Adipose tissue (tissue), 3 donors: ENCODE measurements at regions not wholly inside any gene's neighbourhood (a gene's known extent, or its start where the extent isn't known, plus 50 kb on each side); places are given as distances from the start of the nearest gene placed in this dataset.
"Not testable (repeated sequence)": the region's sequence is repeated elsewhere in the genome, so short reads cannot be mapped to it uniquely, and the experiment has no call there.

Source experiments
- H3K27ac ChIP-seq: one replicate; pipeline ENCODE4 v1.5.1; 2013; ENCODE audit warnings: low read depth, low read length
- WGBS, 3 donors: extraction: QIAGEN DNeasy Blood & Tissue Kit; methylation state at CpG; one replicate each; pipeline ENCODE4 v1.1.7; 2013; 5-methylcytosine and 5-hydroxymethylcytosine counted together
- donor health status: healthy with polysubstance abuse.
- donor health status: Bipolar disorder and iron deficiency.
- donor health status: healthy.

DNA sequence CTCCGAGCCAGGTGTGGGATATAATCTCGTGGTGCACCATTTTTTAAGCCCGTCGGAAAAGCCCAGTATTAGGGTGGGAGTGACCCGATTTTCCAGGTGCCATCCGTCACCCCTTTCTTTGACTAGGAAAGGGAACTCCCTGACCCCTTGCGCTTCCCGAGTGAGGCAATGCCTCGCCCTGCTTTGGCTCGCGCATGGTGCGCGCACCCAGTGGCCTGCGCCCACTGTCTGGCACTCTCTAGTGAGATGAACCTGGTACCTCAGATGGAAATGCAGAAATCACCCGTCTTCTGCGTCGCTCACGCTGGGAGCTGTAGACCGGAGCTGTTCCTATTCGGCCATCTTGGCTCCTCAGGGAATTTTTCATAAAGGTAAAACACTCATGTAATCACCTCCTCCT lies 63.9 kb downstream of the RWDD3 start:
- 92 to 94% (median 92%) methylated on average over 20 of the region's 20 CpGs for WGBS, 3 donors
- H3K27ac ChIP-seq: not testable (repeated sequence)

DNA sequence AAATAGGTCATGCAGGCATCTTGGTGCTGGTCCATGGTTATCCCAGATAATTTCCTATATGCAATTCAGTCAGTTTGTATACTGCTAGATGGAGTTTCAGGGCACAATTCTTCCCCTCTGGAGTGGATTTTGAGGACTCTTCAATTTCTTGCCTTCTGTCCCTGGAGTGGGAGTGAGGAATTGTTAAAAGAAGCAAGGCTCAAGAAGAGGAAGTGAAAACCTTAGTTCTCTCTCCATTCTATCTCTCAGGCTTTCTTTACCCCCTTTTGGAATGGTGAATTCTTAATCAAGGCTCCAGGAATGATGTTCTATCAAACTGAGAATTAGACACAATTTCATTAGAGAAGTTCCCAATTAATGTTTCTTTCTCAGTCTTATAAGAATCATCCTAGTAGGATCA lies 67.1 kb downstream of the RWDD3 start:
- H3K27ac ChIP-seq: no peak overlapping the region

DNA sequence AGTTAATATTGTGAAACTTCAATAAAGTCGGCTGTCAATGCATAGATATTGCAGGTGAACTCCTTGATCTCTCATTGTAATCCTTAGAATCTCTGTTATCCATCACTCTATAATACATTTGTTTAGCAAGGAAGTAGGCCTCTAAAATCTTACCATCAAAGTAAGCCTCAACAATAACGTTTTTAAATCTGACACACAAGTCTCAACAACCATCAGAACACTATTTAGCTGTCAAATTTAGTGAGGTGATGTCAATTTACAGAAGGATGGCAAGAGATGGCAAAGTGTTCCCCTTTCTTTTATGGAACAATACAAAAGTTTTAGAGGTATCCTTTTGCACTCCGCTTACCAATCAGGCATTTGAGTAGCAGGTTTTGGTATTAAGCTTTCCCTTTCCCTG lies 67.6 kb downstream of the RWDD3 start:
- H3K27ac ChIP-seq: no peak overlapping the region
- 73 to 79% (median 76%) methylated on average over 3 of the region's 3 CpGs for WGBS, 3 donors

DNA sequence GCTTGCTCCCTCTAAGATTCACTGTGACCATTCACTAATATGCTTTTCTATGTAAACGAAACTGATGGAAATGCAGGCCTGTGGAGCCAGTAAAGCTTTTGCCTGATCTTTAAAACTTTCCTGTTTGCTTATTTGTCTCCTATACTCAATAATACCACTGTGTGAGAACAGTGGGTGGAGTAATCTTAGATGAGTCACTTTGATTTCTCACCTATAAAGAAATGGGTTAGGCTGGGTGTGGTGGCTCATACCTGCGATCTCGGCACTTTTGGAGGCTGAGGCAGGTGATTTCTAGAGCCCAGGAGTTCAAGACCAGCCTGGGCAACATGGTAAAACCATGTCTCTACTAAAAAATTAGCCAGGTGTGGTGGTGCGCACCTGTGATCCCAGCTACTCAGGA lies 70.8 kb downstream of the RWDD3 start:
- 88 to 89% (median 89%) methylated on average over 4 of the region's 4 CpGs for WGBS, 3 donors
- no peak overlapping the region for H3K27ac ChIP-seq

DNA sequence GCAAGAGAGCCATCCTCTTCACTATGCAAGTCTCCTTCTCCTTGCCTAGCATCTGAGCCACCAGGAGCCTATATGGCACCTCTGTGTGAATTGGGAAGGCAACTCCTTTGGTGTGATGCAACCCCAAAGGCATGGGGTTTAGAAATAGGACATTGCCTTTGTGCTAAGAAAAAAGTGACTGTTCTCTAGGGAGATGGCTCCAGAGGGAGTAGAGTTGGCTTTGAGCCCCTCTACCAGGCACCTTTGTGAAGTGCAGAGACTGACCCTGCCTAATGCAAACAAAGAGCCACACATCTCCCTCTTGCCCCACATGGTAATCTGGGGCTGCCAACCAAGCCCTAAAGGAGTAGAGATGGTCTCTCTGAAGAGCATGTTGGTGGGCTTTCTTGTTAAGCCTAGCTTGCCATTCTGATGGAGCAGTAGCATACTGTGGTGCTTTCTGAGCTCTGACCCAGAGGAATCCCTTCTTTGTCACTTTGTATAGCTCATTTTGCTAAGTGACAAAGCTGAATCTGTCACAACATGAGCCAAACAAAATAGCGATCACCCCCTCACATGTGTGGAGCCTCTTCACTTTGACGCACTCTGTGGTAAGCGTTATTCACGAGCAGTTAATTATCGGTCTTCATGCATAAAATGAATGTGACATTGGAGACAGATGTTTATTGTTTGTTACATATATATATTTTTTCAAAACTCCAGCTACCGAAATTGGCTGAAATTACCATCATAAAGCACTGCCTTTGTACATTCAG lies 74.4 kb downstream of the RWDD3 start:
- H3K27ac ChIP-seq: no peak overlapping the region
- WGBS, 3 donors: 35 to 54% (median 54%) methylated on average over 6 of the region's 6 CpGs

DNA sequence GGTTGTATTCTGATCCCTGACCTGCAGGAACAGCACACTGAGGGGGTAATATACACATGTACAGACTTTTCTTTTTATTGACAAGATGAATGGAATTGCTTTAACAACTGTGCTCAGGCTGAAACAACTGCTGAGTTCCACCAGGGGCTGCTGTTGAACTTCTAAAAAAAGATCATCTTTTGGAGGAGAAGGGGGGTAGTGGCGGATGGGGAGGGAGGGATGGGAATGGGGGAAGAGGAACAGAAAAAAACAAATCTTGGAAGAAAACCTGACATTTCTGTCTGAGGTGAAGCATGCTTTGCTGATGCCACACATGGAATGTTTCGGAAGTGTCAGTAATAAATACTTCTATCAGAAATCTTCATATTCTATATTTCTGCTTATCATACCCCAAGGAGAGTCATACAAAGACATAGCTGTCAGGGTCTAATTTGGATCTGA lies 75.0 kb downstream of the RWDD3 start:
- H3K27ac ChIP-seq: no peak overlapping the region
- 39 to 47% (median 45%) methylated on average over 2 of the region's 2 CpGs for WGBS, 3 donors

DNA sequence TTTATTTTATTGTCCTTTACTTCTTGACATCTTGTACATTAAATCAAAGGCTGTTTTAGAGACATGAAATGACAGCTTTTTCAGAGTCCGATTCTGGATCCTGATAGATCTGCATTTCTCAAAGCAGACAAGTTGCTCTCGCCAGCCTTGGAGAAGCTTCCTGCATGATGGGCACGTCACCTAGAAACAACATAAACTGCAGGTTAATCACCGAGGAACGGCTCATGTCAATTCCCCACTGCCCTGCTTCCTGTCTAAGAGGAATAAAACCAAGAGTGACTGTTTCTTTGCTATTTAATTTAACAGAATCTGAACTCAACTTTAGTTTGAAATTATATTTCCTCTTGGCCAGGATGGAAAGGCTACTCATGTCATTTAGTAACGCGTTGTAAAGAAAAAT lies 77.0 kb downstream of the RWDD3 start:
- 37 to 48% (median 39%) methylated on average over 7 of the region's 7 CpGs for WGBS, 3 donors
- no peak overlapping the region for H3K27ac ChIP-seq

DNA sequence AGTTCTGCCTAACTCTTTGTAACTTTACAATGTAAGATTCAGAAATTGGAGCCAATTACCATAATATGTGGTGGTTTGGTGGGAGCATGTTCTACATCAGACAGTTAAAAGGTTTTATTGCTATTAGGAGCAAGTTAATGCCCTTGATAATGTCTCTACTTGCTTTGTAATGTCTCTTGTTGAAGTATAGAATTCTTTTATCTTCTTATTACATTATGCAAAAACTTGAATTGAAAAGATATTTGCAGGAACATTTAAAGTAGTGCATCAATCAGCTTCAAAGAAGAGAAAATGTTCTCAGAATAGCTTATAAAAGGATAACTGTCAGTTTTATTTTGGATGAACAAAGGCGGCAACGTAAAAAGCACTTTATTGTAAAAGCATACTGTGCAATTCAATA lies 77.8 kb downstream of the RWDD3 start:
- WGBS, 3 donors: 88 to 93% (median 89%) methylated on average over 2 of the region's 2 CpGs
- no peak overlapping the region for H3K27ac ChIP-seq

DNA sequence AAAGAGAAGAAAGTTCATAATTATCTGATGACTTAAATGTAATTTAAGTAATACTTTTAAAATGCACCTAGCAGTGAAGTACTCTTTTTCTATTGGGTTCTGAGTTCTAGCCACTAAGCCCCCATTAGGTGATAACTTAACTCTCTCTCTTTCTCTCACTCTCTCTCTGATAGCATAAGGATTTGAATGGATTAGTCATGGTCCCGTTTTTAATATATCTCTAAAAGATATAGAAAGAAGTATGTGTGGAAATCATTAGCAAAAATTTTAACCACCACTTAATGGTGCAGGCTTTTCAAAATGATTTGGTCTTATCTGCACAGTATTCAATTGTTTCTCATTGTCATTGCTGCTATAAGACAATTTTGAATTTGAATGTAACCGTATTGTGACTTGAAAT lies 78.2 kb downstream of the RWDD3 start:
- WGBS, 3 donors: 51 to 77% (median 74%) methylated on average over 2 of the region's 2 CpGs

DNA sequence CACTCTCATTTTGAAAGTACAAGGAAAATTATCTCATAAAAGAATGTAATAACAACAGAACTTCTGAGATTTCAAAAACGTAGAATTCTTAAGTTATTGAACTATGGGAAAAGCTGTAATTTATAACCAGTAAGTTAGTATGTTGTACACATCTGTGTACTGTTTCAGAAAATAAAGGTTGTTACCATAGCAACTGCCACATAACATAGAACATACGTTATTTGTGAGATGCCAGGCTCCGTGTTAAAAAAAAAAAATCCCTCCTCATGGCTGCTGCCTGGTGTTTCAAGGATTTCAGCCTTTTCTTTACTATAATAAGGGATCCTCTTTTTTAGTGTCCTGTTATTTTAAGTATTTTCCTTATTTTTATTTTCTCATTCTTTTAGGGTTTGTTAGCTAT lies 79.5 kb downstream of the RWDD3 start:
- no peak overlapping the region for H3K27ac ChIP-seq
- WGBS, 3 donors: 61 to 69% (median 63%) methylated on average over 3 of the region's 3 CpGs

More for the DNA sequence above, 78.2 kb downstream of the RWDD3 start:
- no peak overlapping the region for H3K27ac ChIP-seq

DNA sequence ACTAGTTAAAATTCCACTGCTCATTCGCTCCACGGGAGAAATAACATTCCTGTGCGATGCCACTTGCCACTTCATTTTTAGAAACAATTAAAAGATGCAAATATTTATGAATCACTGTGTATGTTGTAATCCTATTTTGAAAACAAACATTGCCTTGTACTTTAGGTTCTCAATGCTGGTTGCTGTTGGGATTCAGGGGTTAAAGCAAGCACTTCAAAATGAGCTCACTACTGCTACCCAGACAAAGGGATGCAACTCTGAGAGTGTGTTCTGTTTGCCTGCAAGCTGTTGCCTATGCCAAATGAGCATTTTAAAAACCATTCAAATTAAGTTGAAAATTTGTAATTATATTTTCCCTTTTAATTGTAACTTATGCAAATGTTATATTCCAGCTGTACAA lies 87.5 kb downstream of the RWDD3 start:
- WGBS, 3 donors: 39 to 64% (median 63%) methylated on average over 3 of the region's 3 CpGs
- no peak overlapping the region for H3K27ac ChIP-seq

DNA sequence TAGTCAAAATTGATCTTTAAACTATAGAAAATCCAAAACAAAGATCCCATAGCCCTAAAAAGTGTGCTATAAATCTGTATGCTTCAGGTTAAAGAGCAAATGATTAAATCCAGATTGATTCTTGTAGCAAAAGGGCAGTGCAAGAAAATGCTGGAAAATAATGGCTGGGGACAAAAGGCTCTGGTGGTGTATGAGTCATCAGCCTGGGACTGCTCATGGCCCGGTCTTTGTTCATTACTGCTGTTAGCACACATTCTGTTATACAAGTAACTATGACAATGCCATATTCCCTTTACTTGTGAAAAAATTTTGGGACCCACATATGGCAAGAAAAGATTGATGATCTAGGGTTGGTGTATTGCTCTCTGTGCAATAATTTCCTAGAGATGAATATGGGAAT lies 89.1 kb downstream of the RWDD3 start:
- no peak overlapping the region for H3K27ac ChIP-seq
- WGBS, 3 donors: 36 to 48% (median 48%) methylated on average over 1 of the region's 1 CpG

DNA sequence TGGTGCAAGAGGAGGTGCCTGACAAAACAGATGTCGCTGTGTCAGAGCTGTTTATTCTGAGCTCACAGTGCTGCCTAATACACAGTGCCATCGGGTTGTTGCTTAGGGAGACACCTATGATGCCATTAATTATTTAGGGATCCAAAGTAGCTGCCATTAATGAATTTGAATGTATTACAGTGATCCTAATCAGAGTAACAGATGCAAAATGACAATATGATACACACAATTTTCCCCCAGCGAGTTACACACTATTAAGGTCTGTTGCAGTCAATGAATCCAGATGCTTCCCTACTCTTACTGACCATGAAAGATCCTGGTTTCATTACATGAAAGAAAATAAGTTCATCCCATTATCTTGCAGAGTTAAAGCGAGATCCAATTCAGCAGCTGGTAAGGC lies 91.3 kb downstream of the RWDD3 start:
- WGBS, 3 donors: 72 to 89% (median 83%) methylated on average over 4 of the region's 4 CpGs
- H3K27ac ChIP-seq: no peak overlapping the region

DNA sequence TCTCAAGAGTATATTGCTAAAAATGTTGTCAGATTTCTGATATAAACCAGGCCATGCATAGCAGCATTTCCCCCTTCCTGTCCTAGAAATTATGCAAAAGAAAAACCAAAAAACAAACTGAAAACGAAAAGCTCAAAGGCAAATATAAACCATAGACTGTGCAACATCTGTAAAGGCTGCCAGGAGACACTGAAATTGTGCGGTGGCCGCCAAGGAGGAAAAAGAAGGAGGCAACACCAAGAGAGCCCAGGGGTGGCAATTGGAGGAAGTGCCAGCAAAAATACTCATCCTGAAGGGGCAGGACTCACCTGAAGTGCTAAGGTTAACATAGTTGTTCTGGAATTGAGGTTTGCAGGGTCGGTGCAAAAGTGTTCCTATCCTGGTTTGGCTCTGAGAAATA lies 92.0 kb downstream of the RWDD3 start:
- WGBS, 3 donors: 21 to 56% (median 36%) methylated on average over 4 of the region's 4 CpGs
- no peak overlapping the region for H3K27ac ChIP-seq

DNA sequence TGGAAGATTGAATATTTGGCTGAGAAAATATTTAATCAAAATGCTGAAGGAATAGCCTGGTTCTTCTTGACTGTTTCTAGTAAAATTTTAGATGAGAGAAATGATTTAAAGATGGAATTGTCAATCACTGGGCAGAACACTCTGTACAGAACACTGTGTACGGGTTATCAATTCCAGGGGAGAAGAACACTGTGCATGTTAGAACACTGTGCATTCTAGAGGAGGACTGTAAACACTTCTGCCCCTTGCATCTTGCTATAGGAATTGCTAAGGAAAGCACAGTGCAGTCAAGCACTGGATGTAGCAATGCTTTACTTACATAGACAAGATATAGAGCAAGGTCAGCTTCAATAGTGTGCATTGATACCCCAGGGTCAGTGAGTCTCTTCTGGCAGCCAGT lies 98.7 kb downstream of the RWDD3 start:
- WGBS, 3 donors: 87 to 94% (median 88%) methylated on average over 1 of the region's 1 CpG
- H3K27ac ChIP-seq: no peak overlapping the region

DNA sequence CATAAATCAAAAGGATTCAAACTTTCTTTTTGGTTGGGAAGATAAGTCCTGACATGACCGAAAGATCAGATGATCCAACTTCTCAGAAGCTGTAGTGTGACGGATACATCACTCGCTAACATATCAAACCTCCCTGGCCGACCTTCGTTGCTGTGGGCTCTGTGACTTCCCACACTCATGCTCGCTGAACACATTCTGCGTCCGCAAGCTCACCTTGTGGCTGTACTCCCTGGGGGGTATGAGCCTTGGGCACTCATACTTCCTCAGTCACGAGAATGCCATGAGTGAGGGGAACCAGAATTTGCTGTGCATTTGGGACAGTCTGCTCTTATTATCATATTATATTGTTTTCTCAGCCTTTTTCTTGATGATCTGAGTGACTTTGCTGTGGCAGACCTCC lies 105.4 kb downstream of the RWDD3 start:
- H3K27ac ChIP-seq: no peak overlapping the region
- 81 to 89% (median 88%) methylated on average over 9 of the region's 9 CpGs for WGBS, 3 donors

DNA sequence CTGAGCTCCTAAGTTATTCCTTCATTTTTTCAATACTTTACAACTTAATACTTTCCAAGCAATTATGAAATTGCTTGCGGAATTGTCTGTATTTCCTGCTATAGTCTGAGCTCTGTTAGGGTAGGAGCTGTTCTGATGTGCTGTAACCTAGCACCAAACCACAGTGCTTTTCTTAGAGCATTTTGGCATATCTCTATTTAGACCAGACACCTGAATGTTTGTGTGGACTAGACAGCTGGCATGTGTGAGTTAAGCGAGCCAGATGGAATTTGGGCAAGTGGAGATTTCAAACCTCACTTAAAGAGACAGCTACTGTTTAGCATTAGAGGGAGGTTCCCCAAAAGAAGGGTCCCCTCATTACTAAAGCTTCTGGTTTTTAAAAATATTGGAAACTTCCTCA lies 106.1 kb downstream of the RWDD3 start:
- 56 to 62% (median 58%) methylated on average over 2 of the region's 2 CpGs for WGBS, 3 donors
- no peak overlapping the region for H3K27ac ChIP-seq

DNA sequence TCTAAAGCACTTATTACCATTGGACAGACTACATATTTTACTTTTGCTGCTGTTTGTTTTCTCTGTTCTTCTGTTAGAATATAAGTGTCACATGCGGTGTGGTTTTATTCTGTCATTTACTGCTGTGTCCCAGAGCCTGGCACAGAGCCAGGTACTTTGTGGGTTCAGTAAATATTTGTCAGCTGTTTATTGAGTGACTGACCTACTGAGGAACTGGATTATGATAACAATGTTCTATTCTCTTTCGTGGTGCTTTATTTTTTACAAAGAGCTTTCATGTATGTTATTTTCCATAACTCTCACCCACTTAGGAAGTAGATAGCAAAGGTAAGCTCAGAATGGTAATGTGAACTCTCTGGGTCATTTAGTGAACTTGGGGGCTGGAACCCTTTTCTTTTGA lies 118.8 kb downstream of the RWDD3 start:
- H3K27ac ChIP-seq: no peak overlapping the region
- 12 to 43% (median 41%) methylated on average over 2 of the region's 2 CpGs for WGBS, 3 donors

DNA sequence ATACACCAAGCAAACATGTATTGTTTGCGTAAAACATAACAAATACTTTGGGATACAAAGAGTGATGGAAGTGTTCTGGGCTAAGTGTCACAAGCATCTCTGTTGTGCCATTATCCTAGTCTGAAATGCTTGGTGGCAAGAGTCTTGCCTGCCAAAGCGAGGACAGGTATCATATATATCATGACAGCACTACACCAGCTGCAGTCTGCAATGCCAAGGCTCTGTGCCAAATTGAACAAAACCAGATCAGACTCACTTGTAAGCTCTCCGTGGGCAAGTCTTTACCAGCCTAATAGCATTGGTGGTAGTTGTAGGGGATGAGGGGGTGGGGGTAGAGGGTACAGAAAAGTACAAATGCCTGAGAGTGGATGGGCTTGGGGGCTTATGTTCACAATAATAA lies 119.2 kb downstream of the RWDD3 start:
- no peak overlapping the region for H3K27ac ChIP-seq
- 23 to 44% (median 43%) methylated on average over 3 of the region's 3 CpGs for WGBS, 3 donors

DNA sequence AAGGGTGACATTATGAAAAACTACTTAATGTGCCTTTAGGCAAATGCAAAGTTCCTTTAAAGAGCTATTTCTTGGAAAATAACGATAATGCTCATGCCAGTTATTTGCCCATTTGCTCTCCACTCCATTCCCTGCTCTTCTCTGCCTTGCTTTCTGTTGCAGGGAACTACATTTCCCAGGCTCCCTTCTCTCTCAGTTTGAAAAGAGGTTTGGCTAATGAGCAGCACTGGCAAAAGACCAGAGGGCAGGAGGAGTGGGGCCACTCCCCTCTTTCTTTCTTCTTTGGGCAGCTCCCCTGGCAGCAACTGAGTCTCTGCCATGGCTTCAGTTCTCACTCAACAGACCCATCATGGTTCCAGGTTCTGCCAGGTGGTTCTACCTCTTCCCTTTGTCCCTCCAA lies 130.5 kb downstream of the RWDD3 start:
- no peak overlapping the region for H3K27ac ChIP-seq
- WGBS, 3 donors: 70 to 89% (median 74%) methylated on average over 1 of the region's 1 CpG

DNA sequence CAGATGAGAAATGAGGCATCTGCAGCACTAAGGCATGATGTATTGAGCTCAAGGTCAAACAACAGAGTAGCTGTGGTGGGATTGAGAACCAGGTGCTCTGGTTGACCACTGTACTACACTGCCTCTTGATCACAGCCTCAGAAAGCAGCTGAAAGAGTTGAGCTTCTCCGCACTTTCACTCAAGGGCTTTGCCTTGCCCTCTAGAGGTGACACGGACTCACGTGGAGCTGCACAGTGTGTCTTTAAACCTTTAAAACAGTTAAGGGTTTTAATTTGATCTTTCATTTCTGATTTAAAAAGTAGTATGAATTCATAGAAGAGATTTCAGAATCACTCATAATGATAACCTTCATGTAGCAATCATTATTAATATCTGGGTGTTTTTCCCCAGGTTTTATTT lies 132.5 kb downstream of the RWDD3 start:
- 80 to 83% (median 82%) methylated on average over 3 of the region's 3 CpGs for WGBS, 3 donors
- H3K27ac ChIP-seq: no peak overlapping the region
